H1 (cell line): ENCODE measurements at regions not wholly inside any gene's neighbourhood (a gene's known extent, or its start where the extent isn't known, plus 50 kb on each side); places are given as distances from the start of the nearest gene placed in this dataset.

Experiments
- CBX5 ChIP-seq: fragments of 300-800, 300-1000 bp; sonication (generic); IDR thresholded peaks from 2 replicates; pipeline ENCODE4 v1.7.1; 2016; ENCODE audit warnings: antibody characterized with exemption, low read length, low read depth
- CEBPB ChIP-seq: IDR thresholded peaks from 2 replicates; pipeline ENCODE4 v1.6.1; 2012; ENCODE audit warnings: low read depth, low read length
- CHD1 ChIP-seq: IDR thresholded peaks from 2 replicates; pipeline ENCODE4 v1.6.1; 2012; ENCODE audit warnings: low read depth, low read length, improper control_type of control experiment
- EP300 ChIP-seq, 2 experiments: IDR thresholded peaks; 1 replicate in 1 of 2; 2 replicates in 1 of 2; pipeline ENCODE4 v1.6.1; 2011 to 2012; ENCODE audit warnings: low read depth in 2 of 2, low read length in 2 of 2, mild to moderate bottlenecking in 2 of 2, borderline replicate concordance in 1 of 2, inconsistent platforms in 1 of 2, moderate library complexity in 1 of 2
- EZH2 ChIP-seq: fragments of 200-600 bp; sonication (generic); IDR thresholded peaks from 2 replicates; pipeline ENCODE4 v1.7.1; 2012; ENCODE audit warnings: low read depth, mild to moderate bottlenecking, moderate library complexity, low read length, inconsistent platforms; ENCODE audit not compliant: severe bottlenecking
- FOSL1 ChIP-seq: IDR thresholded peaks from 2 replicates; pipeline ENCODE4 v1.6.1; 2011; ENCODE audit warnings: mild to moderate bottlenecking, low read depth, low read length, moderate library complexity; ENCODE audit not compliant: insufficient read depth
- JUND ChIP-seq: IDR thresholded peaks from 2 replicates; pipeline ENCODE4 v1.6.1; 2011; ENCODE audit warnings: mild to moderate bottlenecking, improper control_type of control experiment, low read length
- POLR2A ChIP-seq, 2 experiments: IDR thresholded peaks; 1 replicate in 1 of 2; 2 replicates in 1 of 2; pipeline ENCODE4 v1.6.1; 2011; ENCODE audit warnings: low read depth in 2 of 2, low read length in 2 of 2, mild to moderate bottlenecking in 2 of 2; ENCODE audit errors: control extremely low read depth in 1 of 2
- RAD21 ChIP-seq, 2 experiments: IDR thresholded peaks in 1 of 2; conservative IDR thresholded peaks in 1 of 2; 2 replicates each; pipeline ENCODE4 v1.6.1; 2011; ENCODE audit warnings: low read depth in 2 of 2, low read length in 2 of 2, improper control_type of control experiment in 1 of 2, inconsistent platforms in 1 of 2, mild to moderate bottlenecking in 1 of 2, moderate library complexity in 1 of 2
- TCF12 ChIP-seq: IDR thresholded peaks from 2 replicates; pipeline ENCODE4 v1.6.1; 2011; ENCODE audit warnings: low read depth, mild to moderate bottlenecking, low read length
- TF ChIP-seq, protein P1 (sequence below), 3 experiments: IDR thresholded peaks; 1 replicate in 2 of 3; 2 replicates in 1 of 3; pipeline versions ENCODE4 v1.5.1 to v1.6.1; 2011; ENCODE audit warnings: low read length in 3 of 3, mild to moderate bottlenecking in 3 of 3, inconsistent platforms in 2 of 3, low read depth in 1 of 3, moderate library complexity in 1 of 3; ENCODE audit not compliant: insufficient read depth in 1 of 3; ENCODE audit errors: control extremely low read depth in 1 of 3
- TF ChIP-seq, protein P2 (sequence below): IDR thresholded peaks from 2 replicates; pipeline ENCODE4 v1.6.1; 2011; ENCODE audit warnings: low read depth, mild to moderate bottlenecking, low read length; ENCODE audit not compliant: insufficient read depth
- TF ChIP-seq, protein P3 (sequence below): IDR thresholded peaks from 2 replicates; pipeline ENCODE4 v1.6.1; 2012; ENCODE audit warnings: low read length, inconsistent platforms

DNA sequence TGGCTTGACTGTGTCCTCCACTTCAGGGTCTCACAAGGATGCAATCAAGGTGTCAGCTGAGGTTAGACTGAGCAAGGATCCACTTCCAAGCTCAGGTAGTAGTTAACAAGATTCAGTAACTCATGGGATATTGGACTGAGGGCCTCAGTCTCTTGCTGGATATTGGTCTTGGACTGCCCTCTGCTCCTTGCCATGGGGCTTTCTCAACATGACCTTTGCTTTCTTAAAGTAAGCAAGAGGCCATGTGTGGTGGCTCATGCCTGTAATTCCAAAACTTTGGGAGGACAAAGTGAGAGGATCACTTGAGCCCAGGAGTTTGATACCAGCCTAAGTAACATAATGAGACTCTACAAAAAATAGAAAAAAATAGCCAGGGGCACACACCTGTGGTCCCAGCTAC is 231.3 kb upstream of the AMIGO2 start:
- no peak for TF ChIP-seq POLR2A (IDR thresholded peaks at IDR 0.05; ENCODE audit: control extremely low read depth in 1 of 2, low read depth in 2 of 2, low read length in 2 of 2)
- TF ChIP-seq EP300 (IDR thresholded peaks at IDR 0.05; ENCODE audit: borderline replicate concordance in 1 of 2, low read depth in 2 of 2, low read length in 2 of 2) = no peak
- TF ChIP-seq CEBPB = no peak
- TF ChIP-seq, protein P1, sequence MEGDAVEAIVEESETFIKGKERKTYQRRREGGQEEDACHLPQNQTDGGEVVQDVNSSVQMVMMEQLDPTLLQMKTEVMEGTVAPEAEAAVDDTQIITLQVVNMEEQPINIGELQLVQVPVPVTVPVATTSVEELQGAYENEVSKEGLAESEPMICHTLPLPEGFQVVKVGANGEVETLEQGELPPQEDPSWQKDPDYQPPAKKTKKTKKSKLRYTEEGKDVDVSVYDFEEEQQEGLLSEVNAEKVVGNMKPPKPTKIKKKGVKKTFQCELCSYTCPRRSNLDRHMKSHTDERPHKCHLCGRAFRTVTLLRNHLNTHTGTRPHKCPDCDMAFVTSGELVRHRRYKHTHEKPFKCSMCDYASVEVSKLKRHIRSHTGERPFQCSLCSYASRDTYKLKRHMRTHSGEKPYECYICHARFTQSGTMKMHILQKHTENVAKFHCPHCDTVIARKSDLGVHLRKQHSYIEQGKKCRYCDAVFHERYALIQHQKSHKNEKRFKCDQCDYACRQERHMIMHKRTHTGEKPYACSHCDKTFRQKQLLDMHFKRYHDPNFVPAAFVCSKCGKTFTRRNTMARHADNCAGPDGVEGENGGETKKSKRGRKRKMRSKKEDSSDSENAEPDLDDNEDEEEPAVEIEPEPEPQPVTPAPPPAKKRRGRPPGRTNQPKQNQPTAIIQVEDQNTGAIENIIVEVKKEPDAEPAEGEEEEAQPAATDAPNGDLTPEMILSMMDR (IDR thresholded peaks at IDR 0.05; ENCODE audit: control extremely low read depth in 1 of 3, insufficient read depth in 1 of 3, low read depth in 1 of 3, low read length in 3 of 3) = no peak
- TF ChIP-seq, protein P2, sequence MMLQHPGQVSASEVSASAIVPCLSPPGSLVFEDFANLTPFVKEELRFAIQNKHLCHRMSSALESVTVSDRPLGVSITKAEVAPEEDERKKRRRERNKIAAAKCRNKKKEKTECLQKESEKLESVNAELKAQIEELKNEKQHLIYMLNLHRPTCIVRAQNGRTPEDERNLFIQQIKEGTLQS = no peak
- no peak for TF ChIP-seq TCF12
- no peak for TF ChIP-seq RAD21 (IDR thresholded peaks at IDR 0.05 in 1 of 2, conservative IDR thresholded peaks at IDR 0.05 in 1 of 2; ENCODE audit: low read depth in 2 of 2, low read length in 2 of 2)
- TF ChIP-seq CHD1 = no peak
- TF ChIP-seq JUND = no peak
- no peak for TF ChIP-seq EZH2
- TF ChIP-seq, protein P3, sequence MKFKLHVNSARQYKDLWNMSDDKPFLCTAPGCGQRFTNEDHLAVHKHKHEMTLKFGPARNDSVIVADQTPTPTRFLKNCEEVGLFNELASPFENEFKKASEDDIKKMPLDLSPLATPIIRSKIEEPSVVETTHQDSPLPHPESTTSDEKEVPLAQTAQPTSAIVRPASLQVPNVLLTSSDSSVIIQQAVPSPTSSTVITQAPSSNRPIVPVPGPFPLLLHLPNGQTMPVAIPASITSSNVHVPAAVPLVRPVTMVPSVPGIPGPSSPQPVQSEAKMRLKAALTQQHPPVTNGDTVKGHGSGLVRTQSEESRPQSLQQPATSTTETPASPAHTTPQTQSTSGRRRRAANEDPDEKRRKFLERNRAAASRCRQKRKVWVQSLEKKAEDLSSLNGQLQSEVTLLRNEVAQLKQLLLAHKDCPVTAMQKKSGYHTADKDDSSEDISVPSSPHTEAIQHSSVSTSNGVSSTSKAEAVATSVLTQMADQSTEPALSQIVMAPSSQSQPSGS = no peak
- TF ChIP-seq FOSL1 = no peak
- TF ChIP-seq CBX5 = no peak
